ENCODE measurements at regions not wholly inside any gene's neighbourhood (a gene's known extent, or its start where the extent isn't known, plus 50 kb on each side); places are given as distances from the start of the nearest gene placed in this dataset.

- H3K4me3 Mint-ChIP-seq = no peak overlapping the region
- H3K36me3 Mint-ChIP-seq (ENCODE audit: low read depth) = no peaks in the 10 kb centered on the region
- H3K27me3 Mint-ChIP-seq (ENCODE audit: low read depth) = peaks cover under 1% of the 10 kb centered on the region
- peaks cover 10% of the 10 kb centered on the region for H3K9me3 Mint-ChIP-seq
- TF ChIP-seq, protein P1, sequence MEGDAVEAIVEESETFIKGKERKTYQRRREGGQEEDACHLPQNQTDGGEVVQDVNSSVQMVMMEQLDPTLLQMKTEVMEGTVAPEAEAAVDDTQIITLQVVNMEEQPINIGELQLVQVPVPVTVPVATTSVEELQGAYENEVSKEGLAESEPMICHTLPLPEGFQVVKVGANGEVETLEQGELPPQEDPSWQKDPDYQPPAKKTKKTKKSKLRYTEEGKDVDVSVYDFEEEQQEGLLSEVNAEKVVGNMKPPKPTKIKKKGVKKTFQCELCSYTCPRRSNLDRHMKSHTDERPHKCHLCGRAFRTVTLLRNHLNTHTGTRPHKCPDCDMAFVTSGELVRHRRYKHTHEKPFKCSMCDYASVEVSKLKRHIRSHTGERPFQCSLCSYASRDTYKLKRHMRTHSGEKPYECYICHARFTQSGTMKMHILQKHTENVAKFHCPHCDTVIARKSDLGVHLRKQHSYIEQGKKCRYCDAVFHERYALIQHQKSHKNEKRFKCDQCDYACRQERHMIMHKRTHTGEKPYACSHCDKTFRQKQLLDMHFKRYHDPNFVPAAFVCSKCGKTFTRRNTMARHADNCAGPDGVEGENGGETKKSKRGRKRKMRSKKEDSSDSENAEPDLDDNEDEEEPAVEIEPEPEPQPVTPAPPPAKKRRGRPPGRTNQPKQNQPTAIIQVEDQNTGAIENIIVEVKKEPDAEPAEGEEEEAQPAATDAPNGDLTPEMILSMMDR (IDR thresholded peaks at IDR 0.05; ENCODE audit: unreplicated experiment in 3 of 3) = no peak
- no peak overlapping the region for H3K27ac Mint-ChIP-seq
- H3K4me1 Mint-ChIP-seq = peaks cover under 1% of the 10 kb centered on the region
Measured at GRCh38 chr10:33396938-33397337, 62.5 kb upstream of the NRP1 start.

- Mint-ChIP-seq H3K4me1 (peaks cover 6% of the 10 kb centered on the region), H3K9me3 (peaks cover 10% of the 10 kb centered on the region), H3K36me3 (ENCODE audit: low read depth) (no peaks in the 10 kb centered on the region), H3K4me3 (no peak overlapping the region), H3K27me3 (ENCODE audit: low read depth) (peaks cover 7% of the 10 kb centered on the region), H3K27ac (no peak overlapping the region)
- TF ChIP-seq, protein P1 (IDR thresholded peaks at IDR 0.05; ENCODE audit: unreplicated experiment in 3 of 3) = no peak
Measured at GRCh38 chr10:33396279-33396678, 61.8 kb upstream of the NRP1 start.

DNA sequence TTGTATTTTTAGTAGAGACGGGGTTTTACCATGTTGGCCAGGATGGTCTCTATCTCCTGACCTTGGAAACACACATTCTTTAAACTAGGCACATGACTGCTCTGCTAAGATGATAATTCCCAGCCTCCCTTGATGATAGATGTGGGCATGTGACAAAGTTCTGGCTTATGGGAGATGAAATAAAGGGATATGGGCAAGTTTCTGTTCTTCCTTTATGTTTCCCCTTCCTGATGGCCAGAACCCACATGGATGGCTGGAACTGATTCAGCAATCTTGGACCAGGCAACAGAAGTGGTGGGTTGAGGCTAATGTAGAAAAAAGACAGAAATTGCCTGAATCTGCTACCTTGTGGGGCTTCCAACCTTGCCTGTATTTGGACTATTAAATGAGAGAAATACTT, 60.7 kb upstream of the NRP1 start:
- TF ChIP-seq, protein P1 (IDR thresholded peaks at IDR 0.05; ENCODE audit: unreplicated experiment in 3 of 3) = no peak
- peaks cover 10% of the 10 kb centered on the region for H3K9me3 Mint-ChIP-seq
- no peak overlapping the region for H3K4me3 Mint-ChIP-seq
- H3K4me1 Mint-ChIP-seq = peaks cover 6% of the 10 kb centered on the region
- peaks cover 8% of the 10 kb centered on the region for H3K27me3 Mint-ChIP-seq (ENCODE audit: low read depth)
- no peak overlapping the region for H3K27ac Mint-ChIP-seq
- H3K36me3 Mint-ChIP-seq (ENCODE audit: low read depth) = no peaks in the 10 kb centered on the region

DNA sequence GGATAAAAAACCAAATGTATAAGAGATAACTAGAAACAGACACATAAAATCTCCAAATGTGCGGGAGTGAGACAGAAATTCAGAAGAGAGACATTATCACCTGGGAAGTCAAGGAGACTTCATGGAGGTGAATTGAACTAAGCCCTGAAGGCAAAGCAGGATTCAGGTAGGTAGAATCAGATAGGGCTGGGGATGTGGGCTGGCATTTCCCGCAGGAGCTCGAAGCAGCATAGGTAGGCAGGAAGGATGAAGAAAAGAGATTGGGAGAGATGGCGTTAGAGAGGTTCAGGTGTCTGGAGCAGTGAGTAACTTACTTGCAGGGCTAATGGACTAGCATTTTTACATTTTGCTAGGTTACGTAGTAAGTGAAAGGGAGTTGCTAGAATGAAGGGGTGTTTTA, 58.2 kb upstream of the NRP1 start:
- peaks cover 13% of the 10 kb centered on the region for H3K27me3 Mint-ChIP-seq (ENCODE audit: low read depth)
- peaks cover 22% of the 10 kb centered on the region for H3K4me1 Mint-ChIP-seq
- no peaks in the 10 kb centered on the region for H3K36me3 Mint-ChIP-seq (ENCODE audit: low read depth)
- H3K27ac Mint-ChIP-seq = no peak overlapping the region
- peaks cover 9% of the 10 kb centered on the region for H3K9me3 Mint-ChIP-seq
- H3K4me3 Mint-ChIP-seq = no peak overlapping the region
- TF ChIP-seq, protein P1 (IDR thresholded peaks at IDR 0.05; ENCODE audit: unreplicated experiment in 3 of 3) = no peak

GRCh38 chr10:33391611-33392465, 57.4 kb upstream of the NRP1 start:
- Mint-ChIP-seq H3K27ac (no peak overlapping the region), H3K36me3 (ENCODE audit: low read depth) (no peaks in the 10 kb centered on the region), H3K4me1 (peaks cover 25% of the 10 kb centered on the region), H3K27me3 (ENCODE audit: low read depth) (peaks cover 13% of the 10 kb centered on the region), H3K9me3 (peaks cover under 1% of the 10 kb centered on the region), H3K4me3 (no peak overlapping the region)
- TF ChIP-seq, protein P1 (IDR thresholded peaks at IDR 0.05; ENCODE audit: unreplicated experiment in 3 of 3) = no peak

GRCh38 chr10:33390046-33390445, 55.6 kb upstream of the NRP1 start:
- no peaks in the 10 kb centered on the region for H3K36me3 Mint-ChIP-seq (ENCODE audit: low read depth)

More at GRCh38 chr10:33390046-33390445, 55.6 kb upstream of the NRP1 start:
- peaks cover 35% of the 10 kb centered on the region for H3K4me1 Mint-ChIP-seq
- H3K9me3 Mint-ChIP-seq = no peaks in the 10 kb centered on the region
- TF ChIP-seq, protein P1 (IDR thresholded peaks at IDR 0.05; ENCODE audit: unreplicated experiment in 3 of 3) = no peak
- H3K27ac Mint-ChIP-seq = no peak overlapping the region
- peaks cover 13% of the 10 kb centered on the region for H3K27me3 Mint-ChIP-seq (ENCODE audit: low read depth)
- no peak overlapping the region for H3K4me3 Mint-ChIP-seq

Data from nephron (organoid).